ENCODE measurements at regions not wholly inside any gene's neighbourhood (a gene's known extent, or its start where the extent isn't known, plus 50 kb on each side); places are given as distances from the start of the nearest gene placed in this dataset.

- Histone ChIP-seq H3K4me3 (no peak overlapping the region), H3K4me2 (peak overlapping the region; percentile 79), H3K9me2 (replicated peaks; ENCODE audit: insufficient read depth) (no peaks in the 10 kb centered on the region), H3K36me3 (replicated peaks; ENCODE audit: insufficient read depth, low read depth) (no peaks in the 10 kb centered on the region), H3K27ac (no peak overlapping the region), H4K20me1 (ENCODE audit: insufficient read depth, poor library complexity, severe bottlenecking) (no peaks in the 10 kb centered on the region), H3K9me3 (ENCODE audit: low read depth) (no peaks in the 10 kb centered on the region), H2AFZ (no peak overlapping the region), H3K4me1 (ENCODE audit: insufficient read depth) (no peaks in the 10 kb centered on the region), H3K27me3 (peaks cover 5% of the 10 kb centered on the region), H3K79me2 (no peaks in the 10 kb centered on the region)
- TF ChIP-seq EZH2 (IDR thresholded peaks at IDR 0.05; ENCODE audit: borderline replicate concordance) (no peak), EZH2phosphoT487 (IDR thresholded peaks at IDR 0.05; ENCODE audit: low read depth, severe bottlenecking, unreplicated experiment) (no peak), CTCF (IDR thresholded peaks at IDR 0.05; ENCODE audit: poor library complexity) (no peak)
- 84% methylated on average over 13 of the region's 15 CpGs for WGBS (ENCODE audit: low lambda C conversion rate, missing lambda C conversion rate)
- no peak for DNase-seq (ENCODE audit: low spot score)
These were observed 145.4 kb upstream of the SATB2 start for GRCh38 chr2:199602896-199603717.

- H3K79me2 ChIP-seq, result no peaks in the 10 kb centered on the region
- H3K27ac ChIP-seq, result no peak overlapping the region
- no peaks in the 10 kb centered on the region for H3K36me3 ChIP-seq (replicated peaks; ENCODE audit: insufficient read depth, low read depth)
- WGBS (ENCODE audit: low lambda C conversion rate, missing lambda C conversion rate), result 48% methylated on average over 6 of the region's 6 CpGs
- H3K27me3 ChIP-seq, result peaks cover 5% of the 10 kb centered on the region
- H3K9me3 ChIP-seq (ENCODE audit: low read depth), result no peaks in the 10 kb centered on the region
- H3K4me2 ChIP-seq, result no peak overlapping the region
- H3K4me1 ChIP-seq (ENCODE audit: insufficient read depth), result no peaks in the 10 kb centered on the region
- no peak for DNase-seq (ENCODE audit: low spot score)
- H3K4me3 ChIP-seq, result no peak overlapping the region
- H2AFZ ChIP-seq, result no peak overlapping the region
- no peaks in the 10 kb centered on the region for H4K20me1 ChIP-seq (ENCODE audit: insufficient read depth, poor library complexity, severe bottlenecking)
- TF ChIP-seq CTCF (IDR thresholded peaks at IDR 0.05; ENCODE audit: poor library complexity) (peak; percentile 14), EZH2 (IDR thresholded peaks at IDR 0.05; ENCODE audit: borderline replicate concordance) (no peak), EZH2phosphoT487 (IDR thresholded peaks at IDR 0.05; ENCODE audit: low read depth, severe bottlenecking, unreplicated experiment) (no peak)
- H3K9me2 ChIP-seq (replicated peaks; ENCODE audit: insufficient read depth), result no peaks in the 10 kb centered on the region
These were observed 144.6 kb upstream of the SATB2 start for GRCh38 chr2:199602271-199602895.

GRCh38 chr2:199596549-199596948, 138.8 kb upstream of the SATB2 start:
- TF ChIP-seq EZH2phosphoT487 (IDR thresholded peaks at IDR 0.05; ENCODE audit: low read depth, severe bottlenecking, unreplicated experiment) (no peak), CTCF (IDR thresholded peaks at IDR 0.05; ENCODE audit: poor library complexity) (peak; percentile 24), EZH2 (IDR thresholded peaks at IDR 0.05; ENCODE audit: borderline replicate concordance) (no peak)

More at GRCh38 chr2:199596549-199596948, 138.8 kb upstream of the SATB2 start:
- no peaks in the 10 kb centered on the region for H4K20me1 ChIP-seq (ENCODE audit: insufficient read depth, poor library complexity, severe bottlenecking)
- no peak overlapping the region for H3K4me2 ChIP-seq
- H3K79me2 ChIP-seq, result no peaks in the 10 kb centered on the region
- H2AFZ ChIP-seq, result no peak overlapping the region
- H3K9me3 ChIP-seq (ENCODE audit: low read depth), result no peaks in the 10 kb centered on the region
- no peaks in the 10 kb centered on the region for H3K27me3 ChIP-seq
- peak overlapping the region; percentile 50 for H3K27ac ChIP-seq
- H3K36me3 ChIP-seq (replicated peaks; ENCODE audit: insufficient read depth, low read depth), result no peaks in the 10 kb centered on the region
- H3K4me3 ChIP-seq, result no peak overlapping the region
- H3K4me1 ChIP-seq (ENCODE audit: insufficient read depth), result no peaks in the 10 kb centered on the region
- 67% methylated on average over 1 of the region's 1 CpG for WGBS (ENCODE audit: low lambda C conversion rate, missing lambda C conversion rate)
- DNase-seq (ENCODE audit: low spot score), result no peak
- H3K9me2 ChIP-seq (replicated peaks; ENCODE audit: insufficient read depth), result no peaks in the 10 kb centered on the region

Measured in hepatocyte (in vitro differentiated cells).